ENCODE measurements at regions not wholly inside any gene's neighbourhood (a gene's known extent, or its start where the extent isn't known, plus 50 kb on each side); places are given as distances from the start of the nearest gene placed in this dataset.

DNA sequence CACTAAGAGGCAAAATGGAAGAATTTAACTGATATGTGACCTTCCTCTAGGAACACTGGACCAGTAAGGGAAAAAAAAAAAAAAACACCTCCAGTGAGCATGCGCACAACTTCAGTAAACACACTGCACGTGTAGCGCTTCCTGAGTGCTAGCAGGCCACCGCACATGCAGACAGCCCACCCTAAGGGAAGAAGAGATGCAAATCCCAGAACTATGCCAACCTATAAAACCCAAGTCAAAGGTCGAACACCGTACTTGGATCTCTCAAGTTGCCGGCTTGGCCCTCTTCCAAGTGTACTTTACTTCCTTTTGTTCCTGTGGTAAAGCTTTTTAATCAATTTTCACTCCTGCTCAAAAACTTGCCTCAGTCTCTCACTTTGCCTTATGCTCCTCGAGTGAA lies 64.5 kb upstream of the CADPS start:
- TF ChIP-seq, protein P1, sequence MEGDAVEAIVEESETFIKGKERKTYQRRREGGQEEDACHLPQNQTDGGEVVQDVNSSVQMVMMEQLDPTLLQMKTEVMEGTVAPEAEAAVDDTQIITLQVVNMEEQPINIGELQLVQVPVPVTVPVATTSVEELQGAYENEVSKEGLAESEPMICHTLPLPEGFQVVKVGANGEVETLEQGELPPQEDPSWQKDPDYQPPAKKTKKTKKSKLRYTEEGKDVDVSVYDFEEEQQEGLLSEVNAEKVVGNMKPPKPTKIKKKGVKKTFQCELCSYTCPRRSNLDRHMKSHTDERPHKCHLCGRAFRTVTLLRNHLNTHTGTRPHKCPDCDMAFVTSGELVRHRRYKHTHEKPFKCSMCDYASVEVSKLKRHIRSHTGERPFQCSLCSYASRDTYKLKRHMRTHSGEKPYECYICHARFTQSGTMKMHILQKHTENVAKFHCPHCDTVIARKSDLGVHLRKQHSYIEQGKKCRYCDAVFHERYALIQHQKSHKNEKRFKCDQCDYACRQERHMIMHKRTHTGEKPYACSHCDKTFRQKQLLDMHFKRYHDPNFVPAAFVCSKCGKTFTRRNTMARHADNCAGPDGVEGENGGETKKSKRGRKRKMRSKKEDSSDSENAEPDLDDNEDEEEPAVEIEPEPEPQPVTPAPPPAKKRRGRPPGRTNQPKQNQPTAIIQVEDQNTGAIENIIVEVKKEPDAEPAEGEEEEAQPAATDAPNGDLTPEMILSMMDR (conservative IDR thresholded peaks at IDR 0.05 in 1 of 2, IDR thresholded peaks at IDR 0.05 in 1 of 2; ENCODE audit: low read depth in 1 of 2, low read length in 2 of 2): no peak
- no peak for TF ChIP-seq EZH2 (IDR thresholded peaks at IDR 0.05; ENCODE audit: low read length, missing control alignments)
